ENCODE measurements at regions not wholly inside any gene's neighbourhood (a gene's known extent, or its start where the extent isn't known, plus 50 kb on each side); places are given as distances from the start of the nearest gene placed in this dataset.
A peak's percentile ranks its signal among the peaks of the same experiment; 100 is the strongest.

GRCh38 chr5:96072138-96072790 is 110.6 kb upstream of the ELL2 start:
- TF ChIP-seq POLR2A (IDR thresholded peaks at IDR 0.05; ENCODE audit: low read depth, low read length): no peak
- DNase-seq (ENCODE audit: insufficient read length, low spot score) (no peak), FAIRE-seq (no peak)

GRCh38 chr5:96070622-96071225 is 109.1 kb upstream of the ELL2 start:
- no peak for DNase-seq (ENCODE audit: insufficient read length, low spot score)
- FAIRE-seq: no peak
- no peak for TF ChIP-seq POLR2A (IDR thresholded peaks at IDR 0.05; ENCODE audit: low read depth, low read length)

- no peak for TF ChIP-seq POLR2A (IDR thresholded peaks at IDR 0.05; ENCODE audit: low read depth, low read length)
- FAIRE-seq: peak; percentile 88
Measured at GRCh38 chr5:96067894-96068614, 106.4 kb upstream of the ELL2 start.

GRCh38 chr5:96067251-96067650 is 105.6 kb upstream of the ELL2 start:
- no peak for FAIRE-seq
- no peak for TF ChIP-seq POLR2A (IDR thresholded peaks at IDR 0.05; ENCODE audit: low read depth, low read length)

More at GRCh38 chr5:96067894-96068614, 106.4 kb upstream of the ELL2 start:
- DNase-seq (ENCODE audit: insufficient read length, low spot score): peak; percentile 27

GRCh38 chr5:96066386-96066719 is 104.7 kb upstream of the ELL2 start:
- DNase-seq (ENCODE audit: insufficient read length, low spot score) (no peak), FAIRE-seq (no peak)
- TF ChIP-seq POLR2A (IDR thresholded peaks at IDR 0.05; ENCODE audit: low read depth, low read length): no peak

More at GRCh38 chr5:96067251-96067650, 105.6 kb upstream of the ELL2 start:
- no peak for DNase-seq (ENCODE audit: insufficient read length, low spot score)

GRCh38 chr5:96065685-96066385 is 104.2 kb upstream of the ELL2 start:
- DNase-seq (ENCODE audit: insufficient read length, low spot score) (no peak), FAIRE-seq (no peak)
- TF ChIP-seq POLR2A (IDR thresholded peaks at IDR 0.05; ENCODE audit: low read depth, low read length): no peak

GRCh38 chr5:96064877-96065276 is 103.2 kb upstream of the ELL2 start:
- FAIRE-seq (no peak), DNase-seq (ENCODE audit: insufficient read length, low spot score) (no peak)
- TF ChIP-seq POLR2A (IDR thresholded peaks at IDR 0.05; ENCODE audit: low read depth, low read length): no peak

- no peak for FAIRE-seq
- DNase-seq (ENCODE audit: insufficient read length, low spot score): no peak
- TF ChIP-seq POLR2A (IDR thresholded peaks at IDR 0.05; ENCODE audit: low read depth, low read length): no peak
Measured at GRCh38 chr5:96062836-96063235, 101.2 kb upstream of the ELL2 start.

GRCh38 chr5:96058084-96058483 is 96.4 kb upstream of the ELL2 start:
- FAIRE-seq (no peak), DNase-seq (ENCODE audit: insufficient read length, low spot score) (no peak)
- no peak for TF ChIP-seq POLR2A (IDR thresholded peaks at IDR 0.05; ENCODE audit: low read depth, low read length)

- no peak for DNase-seq (ENCODE audit: insufficient read length, low spot score)
- no peak for TF ChIP-seq POLR2A (IDR thresholded peaks at IDR 0.05; ENCODE audit: low read depth, low read length)
- FAIRE-seq: no peak
Measured at GRCh38 chr5:96054311-96055030, 92.8 kb upstream of the ELL2 start.

GRCh38 chr5:96053063-96053735 is 91.5 kb upstream of the ELL2 start:
- DNase-seq (ENCODE audit: insufficient read length, low spot score): no peak
- no peak for TF ChIP-seq POLR2A (IDR thresholded peaks at IDR 0.05; ENCODE audit: low read depth, low read length)
- no peak for FAIRE-seq

- DNase-seq (ENCODE audit: insufficient read length, low spot score): no peak
- FAIRE-seq: no peak
- no peak for TF ChIP-seq POLR2A (IDR thresholded peaks at IDR 0.05; ENCODE audit: low read depth, low read length)
Measured at GRCh38 chr5:96052374-96052773, 90.7 kb upstream of the ELL2 start.

- FAIRE-seq: no peak
- no peak for TF ChIP-seq POLR2A (IDR thresholded peaks at IDR 0.05; ENCODE audit: low read depth, low read length)
- no peak for DNase-seq (ENCODE audit: insufficient read length, low spot score)
Measured at GRCh38 chr5:96051401-96051830, 89.8 kb upstream of the ELL2 start.
